ENCODE measurements at regions not wholly inside any gene's neighbourhood (a gene's known extent, or its start where the extent isn't known, plus 50 kb on each side); places are given as distances from the start of the nearest gene placed in this dataset.

GRCh38 chr10:3654496-3654895, 130.5 kb downstream of the KLF6 start:
- TF ChIP-seq POLR2A (IDR thresholded peaks at IDR 0.05) (no peak), POLR2AphosphoS5 (IDR thresholded peaks at IDR 0.05) (no peak), CTCF (IDR thresholded peaks at IDR 0.05) (no peak), EP300 (IDR thresholded peaks at IDR 0.05) (no peak)

Data from stomach (tissue), 4 donors.